ENCODE measurements at regions not wholly inside any gene's neighbourhood (a gene's known extent, or its start where the extent isn't known, plus 50 kb on each side); places are given as distances from the start of the nearest gene placed in this dataset.

DNA sequence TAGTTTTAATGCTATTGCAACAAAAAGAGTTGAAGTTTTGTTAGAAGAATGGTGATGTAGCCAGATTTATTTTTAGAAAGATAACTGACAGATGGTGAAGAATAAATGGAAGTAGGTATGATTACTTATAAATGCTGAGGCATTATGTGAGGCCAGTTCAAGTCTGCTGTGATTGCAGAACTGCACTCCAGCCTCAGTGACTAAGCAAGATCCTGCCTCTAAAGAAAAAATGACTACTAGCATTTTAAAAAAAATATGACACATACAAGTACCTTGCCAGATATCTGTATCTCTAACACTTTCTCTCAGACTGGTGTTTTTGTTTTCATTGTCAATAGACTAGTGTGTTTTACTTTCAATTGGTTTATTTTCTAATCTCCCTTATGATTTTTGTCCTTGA, 1242.4 kb upstream of the ADGRL4 start:
- Mint-ChIP-seq H3K4me3 (no peak overlapping the region), H3K27ac (no peak overlapping the region), H3K36me3 (ENCODE audit: insufficient read depth in 2 of 2) (no peaks in the 10 kb centered on the region), H3K4me1 (ENCODE audit: low read depth) (no peaks in the 10 kb centered on the region), H3K27me3 (ENCODE audit: low read depth) (no peaks in the 10 kb centered on the region), H3K9me3 (peaks cover 6% of the 10 kb centered on the region in 2 donors)
- DNase-seq: no peak
- no peak for ATAC-seq (replicated peaks in 1 of 2)

DNA sequence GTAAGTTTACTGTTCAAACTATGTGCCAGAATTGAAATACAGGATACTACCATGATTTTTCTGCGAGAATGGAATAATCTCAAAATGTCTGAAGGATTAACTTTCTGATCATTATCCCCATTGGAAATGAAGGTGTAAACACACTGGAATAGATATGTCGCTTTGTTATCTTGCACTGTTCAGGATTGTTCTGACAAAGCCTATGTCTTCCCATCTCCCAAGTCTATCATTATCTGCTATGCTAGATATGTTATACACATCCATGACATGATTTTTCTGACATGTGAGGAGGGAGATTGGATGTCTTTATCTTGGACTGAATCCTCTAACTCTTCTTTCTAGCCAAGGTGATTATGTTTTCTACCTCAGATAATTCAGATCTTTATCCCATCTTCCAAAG, 1239.3 kb upstream of the ADGRL4 start:
- Mint-ChIP-seq H3K9me3 (peaks cover 4 to 8% of the 10 kb centered on the region in 2 donors), H3K36me3 (ENCODE audit: insufficient read depth in 2 of 2) (no peaks in the 10 kb centered on the region), H3K27me3 (ENCODE audit: low read depth) (no peaks in the 10 kb centered on the region), H3K4me1 (ENCODE audit: low read depth) (no peaks in the 10 kb centered on the region), H3K4me3 (no peak overlapping the region), H3K27ac (no peak overlapping the region)
- DNase-seq (no peak), ATAC-seq (replicated peaks in 1 of 2) (no peak)

DNA sequence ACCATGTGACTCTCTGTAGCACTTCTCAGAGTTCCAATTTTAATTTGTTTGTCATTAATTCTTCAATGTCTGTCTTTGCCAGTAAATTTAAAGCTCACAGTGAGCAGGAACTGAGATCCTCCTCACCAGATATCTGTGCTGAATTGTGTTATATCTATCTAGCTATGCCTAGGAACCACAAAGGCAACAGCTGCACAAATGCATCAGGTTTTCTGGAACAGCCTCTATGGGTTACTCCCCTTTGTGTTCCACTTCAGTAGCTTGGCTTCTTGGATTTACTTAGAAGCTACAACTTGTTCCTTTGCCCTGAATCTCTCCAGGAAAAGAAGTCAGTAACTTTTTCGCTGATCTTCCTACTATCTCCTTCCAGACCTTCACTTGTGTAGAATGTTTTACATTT, 1237.8 kb upstream of the ADGRL4 start:
- no peaks in the 10 kb centered on the region for H3K36me3 Mint-ChIP-seq (ENCODE audit: insufficient read depth in 2 of 2)
- DNase-seq (no peak), ATAC-seq (replicated peaks in 1 of 2) (no peak)
- H3K4me3 Mint-ChIP-seq: no peak overlapping the region
- H3K27ac Mint-ChIP-seq: no peak overlapping the region
- no peaks in the 10 kb centered on the region for H3K27me3 Mint-ChIP-seq (ENCODE audit: low read depth)
- H3K4me1 Mint-ChIP-seq (ENCODE audit: low read depth): no peaks in the 10 kb centered on the region
- H3K9me3 Mint-ChIP-seq: peaks cover 6 to 8% of the 10 kb centered on the region in 2 donors

DNA sequence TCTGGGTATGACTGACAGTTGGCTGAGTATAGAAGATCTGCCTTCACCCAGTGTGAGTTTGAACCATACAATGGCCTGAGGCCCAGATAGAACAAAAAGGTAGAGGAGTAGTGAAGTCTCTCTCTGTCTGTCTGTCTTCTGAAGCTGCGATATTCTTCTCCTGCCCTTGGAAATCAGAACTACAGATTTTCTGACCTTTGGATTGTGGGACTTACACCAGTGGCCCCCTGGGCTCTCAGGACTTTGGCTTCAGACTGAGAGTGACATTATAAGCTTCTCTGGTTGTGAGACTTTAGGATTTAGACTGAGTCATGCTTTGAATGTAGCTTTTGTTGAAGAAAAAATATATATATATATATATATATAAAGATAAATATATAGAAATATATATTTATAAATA, 1235.0 kb upstream of the ADGRL4 start:
- no peak for DNase-seq
- no peaks in the 10 kb centered on the region for H3K4me1 Mint-ChIP-seq (ENCODE audit: low read depth)
- no peaks in the 10 kb centered on the region for H3K27me3 Mint-ChIP-seq (ENCODE audit: low read depth)
- peaks cover 3 to 4% of the 10 kb centered on the region in 2 donors for H3K9me3 Mint-ChIP-seq
- no peaks in the 10 kb centered on the region for H3K36me3 Mint-ChIP-seq (ENCODE audit: insufficient read depth in 2 of 2)
- H3K27ac Mint-ChIP-seq: no peak overlapping the region
- ATAC-seq (replicated peaks in 1 of 2): no peak
- no peak overlapping the region for H3K4me3 Mint-ChIP-seq

DNA sequence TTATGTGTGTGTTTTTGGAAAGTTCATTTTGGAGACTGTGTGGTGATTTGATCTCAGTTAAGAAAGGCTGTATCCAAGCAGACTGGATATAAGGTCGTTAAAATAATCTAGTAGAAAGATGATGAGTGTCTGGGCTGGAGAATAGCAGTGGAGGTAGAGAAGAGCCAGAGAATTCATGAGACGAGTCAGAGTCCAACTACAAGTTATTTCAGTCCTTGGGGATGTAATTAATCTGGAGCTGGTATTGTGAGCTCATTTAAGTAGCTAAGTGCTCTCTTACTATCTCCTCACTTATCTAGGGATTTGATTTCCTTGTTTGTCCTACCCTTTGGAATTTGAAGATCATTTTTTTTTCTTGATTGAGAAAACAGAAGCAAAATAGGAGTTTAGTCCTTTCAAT, 1219.0 kb upstream of the ADGRL4 start:
- Mint-ChIP-seq H3K4me1 (ENCODE audit: low read depth) (no peaks in the 10 kb centered on the region), H3K27ac (no peak overlapping the region), H3K27me3 (ENCODE audit: low read depth) (no peaks in the 10 kb centered on the region), H3K4me3 (no peak overlapping the region), H3K36me3 (ENCODE audit: insufficient read depth in 2 of 2) (no peaks in the 10 kb centered on the region), H3K9me3 (peaks cover 1 to 6% of the 10 kb centered on the region in 2 donors)
- no peak for DNase-seq
- ATAC-seq (replicated peaks in 1 of 2): no peak

DNA sequence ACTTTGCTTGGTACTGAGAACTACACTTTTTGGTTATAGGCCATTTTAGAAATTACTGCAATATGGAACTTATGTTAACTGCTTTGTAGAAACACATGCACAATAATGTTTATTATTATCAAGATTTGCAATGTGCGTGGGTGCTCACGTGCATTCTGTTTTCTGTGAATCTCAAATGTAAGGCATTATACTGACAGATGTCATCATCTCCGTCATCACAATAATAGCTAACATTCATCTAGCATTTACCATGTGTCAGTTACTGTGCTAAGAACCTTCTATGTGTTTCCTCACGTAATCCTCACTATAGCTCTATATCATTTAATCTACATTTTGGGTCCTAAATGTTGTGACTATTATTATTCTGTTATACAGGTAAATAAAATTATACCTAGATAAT, 1214.8 kb upstream of the ADGRL4 start:
- H3K27ac Mint-ChIP-seq: no peak overlapping the region
- DNase-seq (no peak), ATAC-seq (replicated peaks in 1 of 2) (no peak)
- H3K36me3 Mint-ChIP-seq (ENCODE audit: insufficient read depth in 2 of 2): no peaks in the 10 kb centered on the region
- H3K27me3 Mint-ChIP-seq (ENCODE audit: low read depth): no peaks in the 10 kb centered on the region
- H3K4me1 Mint-ChIP-seq (ENCODE audit: low read depth): no peaks in the 10 kb centered on the region
- H3K4me3 Mint-ChIP-seq: no peak overlapping the region
- peaks cover 1 to 6% of the 10 kb centered on the region in 2 donors for H3K9me3 Mint-ChIP-seq

DNA sequence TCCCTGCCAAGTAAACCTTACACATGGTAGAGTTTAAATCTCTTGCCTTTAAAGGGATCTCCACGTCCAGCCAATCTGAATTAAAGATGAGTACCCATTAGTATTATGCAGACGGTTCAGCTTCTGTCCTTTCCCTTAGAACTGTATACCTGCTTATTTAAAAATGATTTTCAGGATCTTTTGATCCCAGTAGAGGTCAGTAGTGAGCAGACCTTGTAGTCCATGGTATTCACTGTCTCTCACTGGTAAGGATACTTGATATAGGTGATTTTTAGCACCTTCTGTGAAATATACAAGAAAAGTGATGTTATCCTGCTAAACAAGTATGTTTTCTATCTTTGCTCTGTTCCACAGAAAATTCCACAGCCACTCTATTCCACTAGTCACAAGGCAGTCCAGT, 1211.6 kb upstream of the ADGRL4 start:
- peaks cover 4% of the 10 kb centered on the region in 2 donors for H3K9me3 Mint-ChIP-seq
- ATAC-seq (replicated peaks in 1 of 2) (no peak), DNase-seq (no peak)
- H3K27me3 Mint-ChIP-seq (ENCODE audit: low read depth): no peaks in the 10 kb centered on the region
- H3K4me3 Mint-ChIP-seq: no peak overlapping the region
- no peak overlapping the region for H3K27ac Mint-ChIP-seq
- H3K36me3 Mint-ChIP-seq (ENCODE audit: insufficient read depth in 2 of 2): no peaks in the 10 kb centered on the region
- H3K4me1 Mint-ChIP-seq (ENCODE audit: low read depth): no peaks in the 10 kb centered on the region

DNA sequence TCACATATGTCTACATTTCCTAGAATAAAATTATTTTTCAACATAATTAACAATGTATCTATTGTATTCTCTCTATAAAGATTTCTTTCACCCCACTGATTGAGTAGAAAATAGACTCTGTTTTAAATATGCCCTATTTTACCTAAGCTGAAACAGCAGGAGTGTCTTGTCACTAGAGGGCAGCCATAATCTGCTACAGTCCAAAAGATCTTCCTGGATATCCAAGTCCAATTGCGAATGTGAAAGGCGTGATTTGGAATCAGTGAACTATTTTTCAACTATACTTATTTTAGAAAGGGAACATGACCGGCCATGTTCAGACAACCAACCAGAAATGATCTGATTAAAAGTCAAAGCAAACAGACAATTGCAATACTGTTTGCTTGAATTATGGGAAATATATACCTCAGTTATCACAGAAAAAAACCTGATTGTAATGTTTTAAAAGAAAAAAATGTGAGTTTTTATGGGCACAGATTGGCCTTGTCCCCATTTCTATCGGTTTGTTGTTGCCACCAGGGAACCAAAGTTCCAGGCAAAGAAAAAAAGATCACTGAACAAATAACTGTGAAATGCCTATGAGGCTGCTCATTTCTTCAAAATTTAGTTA, 1211.0 kb upstream of the ADGRL4 start:
- no peaks in the 10 kb centered on the region for H3K36me3 Mint-ChIP-seq (ENCODE audit: insufficient read depth in 2 of 2)
- H3K4me3 Mint-ChIP-seq: no peak overlapping the region
- no peaks in the 10 kb centered on the region for H3K4me1 Mint-ChIP-seq (ENCODE audit: low read depth)
- H3K27me3 Mint-ChIP-seq (ENCODE audit: low read depth): no peaks in the 10 kb centered on the region
- peaks cover 4% of the 10 kb centered on the region in 2 donors for H3K9me3 Mint-ChIP-seq
- DNase-seq (no peak), ATAC-seq (replicated peaks in 1 of 2) (no peak)
- H3K27ac Mint-ChIP-seq: no peak overlapping the region

DNA sequence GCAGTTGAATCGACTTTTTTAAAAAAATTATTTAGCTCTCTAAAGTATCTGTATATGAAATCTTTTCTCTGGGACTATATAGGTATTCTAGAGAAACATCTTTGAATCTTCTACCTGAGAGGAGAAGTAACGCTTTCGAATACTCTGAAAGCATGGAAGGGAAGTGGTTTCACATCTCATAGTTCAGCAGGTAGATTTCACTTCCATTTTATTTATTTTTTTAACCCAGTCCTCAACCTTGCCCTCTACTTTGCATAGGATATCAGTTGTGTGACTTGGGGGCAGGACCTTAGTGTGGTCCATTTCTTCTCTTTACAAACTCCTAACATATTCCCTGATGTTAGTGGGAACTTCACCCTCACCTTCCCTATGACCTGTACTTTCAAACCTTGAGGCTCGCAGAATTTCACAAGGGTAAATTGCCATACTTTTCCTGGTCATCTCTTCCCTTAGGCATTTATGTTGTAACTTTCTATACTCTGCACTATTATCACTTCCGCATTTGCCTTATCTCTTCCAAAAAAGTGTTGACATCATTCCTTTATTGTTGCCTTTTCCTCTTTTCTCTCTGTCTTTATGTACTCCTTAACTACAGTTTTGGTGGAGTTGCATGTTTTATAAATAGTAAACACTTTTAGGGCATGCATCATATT, 1208.5 kb upstream of the ADGRL4 start:
- DNase-seq (no peak), ATAC-seq (replicated peaks in 1 of 2) (no peak)
- peaks cover 3 to 4% of the 10 kb centered on the region in 2 donors for H3K9me3 Mint-ChIP-seq
- no peaks in the 10 kb centered on the region for H3K36me3 Mint-ChIP-seq (ENCODE audit: insufficient read depth in 2 of 2)
- no peaks in the 10 kb centered on the region for H3K27me3 Mint-ChIP-seq (ENCODE audit: low read depth)
- H3K4me1 Mint-ChIP-seq (ENCODE audit: low read depth): no peaks in the 10 kb centered on the region
- H3K4me3 Mint-ChIP-seq: no peak overlapping the region
- no peak overlapping the region for H3K27ac Mint-ChIP-seq

DNA sequence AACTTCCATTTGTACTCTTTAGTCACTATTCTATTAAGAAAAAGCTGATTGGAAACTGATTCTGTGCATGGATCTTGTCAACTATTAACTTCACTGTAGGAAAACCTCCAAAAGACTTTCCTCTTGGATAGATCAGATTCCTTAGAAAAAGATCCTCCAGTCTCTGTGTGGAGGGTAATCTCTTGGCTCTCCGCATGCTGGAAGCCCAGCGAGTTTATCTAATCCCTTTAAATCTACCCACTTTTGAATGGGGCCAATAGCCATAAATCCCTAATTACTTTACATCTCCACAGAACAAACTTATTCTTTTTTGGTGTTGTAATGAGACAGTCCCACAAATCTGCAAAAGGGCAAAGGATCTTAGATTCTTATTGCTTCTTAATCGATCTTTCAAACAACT, 1206.4 kb upstream of the ADGRL4 start:
- H3K4me3 Mint-ChIP-seq: no peak overlapping the region
- ATAC-seq (replicated peaks in 1 of 2): no peak
- H3K27ac Mint-ChIP-seq: no peak overlapping the region
- H3K36me3 Mint-ChIP-seq (ENCODE audit: insufficient read depth in 2 of 2): no peaks in the 10 kb centered on the region
- H3K27me3 Mint-ChIP-seq (ENCODE audit: low read depth): no peaks in the 10 kb centered on the region
- H3K4me1 Mint-ChIP-seq (ENCODE audit: low read depth): no peaks in the 10 kb centered on the region
- no peak for DNase-seq
- H3K9me3 Mint-ChIP-seq: peaks cover 4% of the 10 kb centered on the region in 2 donors

DNA sequence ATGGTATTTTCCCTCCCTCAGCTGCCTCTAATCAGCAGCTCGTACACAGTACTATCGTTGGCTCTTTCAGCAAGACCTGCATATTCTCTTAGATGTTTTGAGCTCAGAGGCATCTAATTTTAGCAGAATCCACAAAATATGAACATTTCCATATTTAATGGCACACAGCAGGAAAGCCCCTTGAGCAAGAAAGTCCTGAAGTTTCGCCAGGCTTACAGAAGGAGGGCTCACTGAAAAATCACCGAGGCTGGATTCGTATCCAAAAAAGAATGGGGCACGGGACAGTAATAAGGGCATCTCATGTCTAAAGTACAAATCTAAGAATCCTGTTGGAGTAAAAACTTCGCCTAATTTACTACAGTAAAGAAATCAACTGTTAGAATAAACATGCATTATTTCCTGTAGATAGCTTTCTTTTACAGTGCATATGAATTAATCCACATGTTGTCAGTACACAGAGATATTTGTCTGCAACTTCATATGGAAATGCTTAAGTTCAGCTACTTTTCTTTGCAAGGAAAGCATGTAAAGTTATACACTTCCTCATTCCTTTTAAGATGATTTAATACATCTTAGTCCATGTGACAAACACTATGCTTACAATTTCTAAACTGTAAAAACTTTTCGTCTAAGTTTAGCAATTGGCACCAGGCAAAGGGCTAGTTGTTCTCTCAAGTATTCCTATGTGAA, 1205.3 kb upstream of the ADGRL4 start:
- Mint-ChIP-seq H3K9me3 (peaks cover 4 to 6% of the 10 kb centered on the region in 2 donors), H3K4me1 (ENCODE audit: low read depth) (no peaks in the 10 kb centered on the region), H3K27ac (no peak overlapping the region), H3K27me3 (ENCODE audit: low read depth) (no peaks in the 10 kb centered on the region), H3K36me3 (ENCODE audit: insufficient read depth in 2 of 2) (no peaks in the 10 kb centered on the region), H3K4me3 (no peak overlapping the region)
- ATAC-seq (replicated peaks in 1 of 2) (no peak), DNase-seq (no peak)

DNA sequence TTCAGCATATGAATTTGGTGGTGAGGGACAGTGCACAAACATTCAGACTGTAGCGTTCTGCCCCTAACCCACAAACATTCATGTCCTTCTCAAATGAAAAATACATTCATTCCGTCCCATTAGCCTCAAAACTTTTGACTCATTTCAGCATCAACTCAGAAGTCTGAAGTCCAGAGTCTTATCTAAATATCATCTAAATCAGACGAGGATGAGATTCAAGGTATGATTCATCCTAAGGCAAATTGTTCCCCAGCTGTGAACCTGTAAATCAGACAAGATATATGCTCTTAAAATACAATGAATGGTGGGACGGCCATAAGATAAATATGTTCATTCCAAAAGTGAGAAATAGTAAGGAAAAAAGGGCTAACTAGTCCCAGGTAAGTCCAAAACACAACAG, 1195.6 kb upstream of the ADGRL4 start:
- DNase-seq: no peak
- Mint-ChIP-seq H3K4me3 (no peak overlapping the region), H3K27me3 (ENCODE audit: low read depth) (no peaks in the 10 kb centered on the region), H3K27ac (no peak overlapping the region), H3K36me3 (ENCODE audit: insufficient read depth in 2 of 2) (no peaks in the 10 kb centered on the region), H3K4me1 (ENCODE audit: low read depth) (no peaks in the 10 kb centered on the region), H3K9me3 (peaks cover 1 to 4% of the 10 kb centered on the region in 2 donors)
- no peak for ATAC-seq (replicated peaks in 1 of 2)

DNA sequence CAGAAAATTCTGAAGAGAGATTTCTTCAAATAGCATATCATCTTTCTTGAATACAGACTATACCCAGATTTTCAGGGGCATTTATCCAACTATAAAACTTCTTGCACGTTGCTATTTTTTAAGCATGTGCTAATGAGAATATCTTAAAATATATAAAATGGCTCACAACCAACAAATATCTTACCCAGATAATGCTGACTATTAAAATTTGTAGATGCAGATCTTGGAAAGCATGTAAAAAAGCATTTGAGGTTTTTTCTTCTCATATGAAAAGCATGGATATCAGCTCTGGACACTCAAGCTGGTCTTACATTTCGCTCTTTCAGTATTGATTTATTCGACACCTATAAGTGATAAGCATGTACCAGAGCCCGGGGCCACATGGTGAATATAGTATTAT, 1187.7 kb upstream of the ADGRL4 start:
- H3K27ac Mint-ChIP-seq: no peak overlapping the region
- H3K36me3 Mint-ChIP-seq (ENCODE audit: insufficient read depth in 2 of 2): no peaks in the 10 kb centered on the region
- peaks cover 2 to 4% of the 10 kb centered on the region in 2 donors for H3K9me3 Mint-ChIP-seq
- no peaks in the 10 kb centered on the region for H3K27me3 Mint-ChIP-seq (ENCODE audit: low read depth)
- ATAC-seq (replicated peaks in 1 of 2) (no peak), DNase-seq (no peak)
- H3K4me1 Mint-ChIP-seq (ENCODE audit: low read depth): no peaks in the 10 kb centered on the region
- no peak overlapping the region for H3K4me3 Mint-ChIP-seq

Measured in activated T-cell treated with anti-CD3 and anti-CD28 coated beads, Interleukin-2, amount 50 U/mL, for 72 hours (primary cell).